Kidney tubule cell (primary cell): ENCODE measurements at regions not wholly inside any gene's neighbourhood (a gene's known extent, or its start where the extent isn't known, plus 50 kb on each side); places are given as distances from the start of the nearest gene placed in this dataset.
"Not testable (repeated sequence)": the region's sequence is repeated elsewhere in the genome, so short reads cannot be mapped to it uniquely, and the experiment has no call there.

Source experiments
- DNase-seq: peaks from one replicate; pipeline ENCODE4 v3.0.0-alpha.2; 2018; ENCODE audit warnings: low spot score

DNA sequence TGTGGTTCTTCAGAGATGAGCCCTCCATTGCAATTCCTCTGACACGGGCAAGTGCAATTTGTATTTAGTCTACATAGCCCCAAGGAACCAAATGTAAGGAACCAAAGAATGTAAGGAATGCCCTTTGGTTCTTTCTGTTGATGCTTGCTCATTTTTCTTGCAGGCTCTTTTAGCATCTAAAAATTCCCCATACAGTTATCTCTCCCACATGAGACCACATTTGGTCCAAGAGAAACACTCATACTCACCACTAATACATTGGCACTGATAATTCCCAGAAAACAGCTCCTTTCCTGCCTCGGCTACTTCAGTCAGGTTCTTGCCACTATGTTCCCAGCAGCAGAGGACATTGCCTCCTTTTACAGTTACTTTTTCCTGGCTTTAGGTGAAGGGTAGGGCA lies 332.6 kb downstream of the AEBP2 start:
- no peak for DNase-seq

GRCh38 chr12:19772776-19773175 lies 333.5 kb downstream of the AEBP2 start:
- no peak for DNase-seq

DNA sequence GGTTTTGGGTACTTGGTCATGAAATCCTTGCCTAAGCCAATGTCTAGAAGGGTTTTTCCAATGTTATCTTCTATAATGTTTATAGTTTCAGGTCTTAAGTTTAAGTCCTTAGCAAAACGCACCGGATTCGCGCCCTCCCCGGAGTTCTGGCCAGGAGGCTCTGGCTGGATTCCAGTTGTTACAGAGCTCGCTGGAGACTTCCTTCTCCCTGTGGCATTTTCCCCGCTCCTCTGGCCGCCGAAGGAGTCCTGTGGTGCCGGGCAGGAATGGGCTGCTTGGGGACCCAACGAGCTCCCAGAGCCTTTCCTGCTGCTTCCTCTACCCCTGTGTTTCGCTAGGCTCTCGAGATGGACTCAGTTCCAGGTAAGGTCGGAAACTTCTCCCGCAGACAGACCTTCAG lies 335.9 kb downstream of the AEBP2 start:
- no peak for DNase-seq

- DNase-seq, result not testable (repeated sequence)
These were observed 336.7 kb downstream of the AEBP2 start for GRCh38 chr12:19775976-19776375.

GRCh38 chr12:19778172-19778571 lies 338.9 kb downstream of the AEBP2 start:
- DNase-seq, result no peak

GRCh38 chr12:19778797-19779196 lies 339.5 kb downstream of the AEBP2 start:
- no peak for DNase-seq

GRCh38 chr12:19779395-19780056 lies 340.2 kb downstream of the AEBP2 start:
- no peak for DNase-seq

- DNase-seq, result no peak
These were observed 341.2 kb downstream of the AEBP2 start for GRCh38 chr12:19780460-19780859.

DNA sequence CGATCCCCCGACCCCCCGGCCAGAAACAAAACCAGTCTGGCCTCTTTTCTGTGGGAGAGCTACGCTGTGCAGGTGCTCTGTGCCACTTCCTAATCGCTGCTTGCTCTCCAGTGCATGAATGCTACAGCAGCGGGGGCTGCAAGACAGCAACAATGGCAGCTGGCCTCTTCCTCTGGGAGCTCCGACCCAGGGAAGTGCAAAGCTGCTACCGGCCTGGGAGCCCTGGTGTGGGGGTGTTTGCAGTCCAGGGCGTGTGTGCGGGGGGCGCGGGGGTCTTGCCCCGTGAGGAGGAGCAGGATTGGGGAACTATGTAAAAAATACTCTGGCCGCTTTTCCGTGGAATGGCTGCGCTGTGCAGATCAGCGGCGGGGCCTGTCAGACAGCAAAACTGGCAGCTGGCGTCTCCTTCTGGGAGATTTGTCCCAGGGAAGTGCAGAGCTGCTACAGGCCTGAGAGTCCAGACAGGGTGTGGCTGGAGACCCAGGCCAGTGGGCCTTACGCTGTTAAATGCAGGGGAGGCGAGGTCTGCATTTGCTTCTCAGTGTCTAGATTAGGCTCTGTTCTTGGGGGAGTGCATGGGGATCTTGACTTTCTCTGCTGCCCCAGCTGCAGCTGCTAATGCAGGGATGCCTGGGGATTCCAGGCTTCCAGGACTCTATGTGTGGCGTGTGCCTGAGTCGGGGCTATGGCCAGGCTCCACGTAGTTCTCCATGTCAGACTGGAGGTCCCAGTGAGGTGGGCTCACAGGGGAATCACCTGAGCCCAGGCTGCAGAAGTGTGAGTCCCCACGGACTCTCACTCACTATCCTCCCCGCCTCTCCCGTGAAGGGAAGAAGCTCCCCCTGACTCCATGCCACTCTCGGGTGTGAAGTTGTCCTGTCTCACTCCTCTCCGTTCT lies 344.5 kb downstream of the AEBP2 start:
- no peak for DNase-seq

DNA sequence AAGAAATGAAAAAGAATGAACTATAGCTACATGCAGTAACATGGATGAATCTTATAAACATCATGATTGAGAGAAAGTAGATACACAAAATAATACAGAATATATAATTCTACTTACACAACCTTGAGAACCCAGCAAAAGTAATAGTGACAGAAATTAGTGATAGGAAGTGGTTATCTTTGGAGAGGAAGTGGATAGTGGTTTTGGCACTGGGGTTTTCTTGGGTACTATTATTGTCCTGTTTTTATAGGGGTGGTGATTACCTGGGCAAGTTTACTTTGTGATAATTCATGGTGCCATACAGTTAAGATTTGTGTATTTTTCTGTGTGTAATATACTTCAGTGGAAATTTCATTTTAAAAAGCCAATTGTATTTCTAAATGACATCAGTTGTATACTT lies 352.7 kb downstream of the AEBP2 start:
- no peak for DNase-seq

DNA sequence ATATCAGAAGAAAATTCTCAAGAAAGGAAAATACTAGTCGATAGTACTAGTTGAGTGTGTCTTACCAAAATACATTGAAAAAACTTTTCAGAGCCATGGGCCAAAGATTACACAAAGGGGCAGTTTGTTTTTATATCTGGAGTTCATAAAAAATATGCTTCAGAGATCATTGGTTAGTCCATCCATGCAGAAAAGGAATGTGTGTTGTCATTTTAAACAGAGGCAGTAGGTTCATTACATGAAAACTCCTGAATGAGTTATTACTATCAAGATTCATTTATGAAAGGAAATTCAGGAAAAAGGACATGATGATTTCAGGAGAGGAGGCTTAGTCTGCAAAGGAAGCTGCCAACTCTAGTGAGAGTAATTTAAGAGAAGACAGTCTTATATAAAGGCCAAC lies 354.8 kb downstream of the AEBP2 start:
- peak; percentile 33 for DNase-seq

DNA sequence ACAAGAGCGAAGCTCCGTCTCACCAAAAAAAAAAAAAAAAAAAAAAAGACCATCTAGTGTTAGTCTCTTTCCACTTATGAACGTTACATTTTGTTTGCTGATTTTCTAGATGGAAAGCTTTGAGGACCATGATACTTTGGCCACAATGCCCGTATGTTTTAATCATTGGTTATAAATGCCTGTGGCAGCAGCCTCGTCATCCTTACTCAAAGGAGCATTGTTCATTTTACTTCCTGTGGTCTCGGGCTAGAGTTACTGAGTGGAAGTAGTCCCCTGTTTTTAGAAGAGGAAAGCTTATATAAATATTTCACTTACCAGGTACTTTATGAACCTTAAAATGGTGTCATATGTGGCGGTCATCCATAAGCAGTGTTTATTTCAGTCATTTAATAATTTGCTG lies 359.9 kb downstream of the AEBP2 start:
- peak; percentile 55 for DNase-seq

- DNase-seq, result peak; percentile 31
These were observed 360.8 kb downstream of the AEBP2 start for GRCh38 chr12:19799895-19800602.

- DNase-seq, result no peak
These were observed 361.6 kb downstream of the AEBP2 start for GRCh38 chr12:19800884-19801283.

GRCh38 chr12:19801941-19802340 lies 362.6 kb downstream of the AEBP2 start:
- no peak for DNase-seq

DNA sequence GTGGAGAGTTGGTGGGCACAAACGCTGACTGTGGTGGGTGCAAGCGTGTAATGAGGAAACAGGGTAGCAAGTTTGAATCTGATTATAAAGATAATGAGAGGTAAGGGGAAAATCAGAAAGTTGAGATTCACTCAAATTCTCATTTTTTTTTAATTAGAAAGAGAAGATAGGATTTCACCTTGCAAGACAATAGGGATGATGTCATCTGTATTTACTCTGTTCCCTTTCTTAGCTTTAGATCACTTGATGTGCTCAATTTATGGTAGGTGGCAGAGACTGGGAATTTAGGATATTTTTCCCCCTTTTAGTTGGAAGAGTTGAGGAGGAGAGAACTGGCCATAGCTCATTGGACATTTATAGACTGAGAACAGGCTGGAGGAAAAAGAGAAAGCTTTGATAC lies 363.6 kb downstream of the AEBP2 start:
- no peak for DNase-seq

DNA sequence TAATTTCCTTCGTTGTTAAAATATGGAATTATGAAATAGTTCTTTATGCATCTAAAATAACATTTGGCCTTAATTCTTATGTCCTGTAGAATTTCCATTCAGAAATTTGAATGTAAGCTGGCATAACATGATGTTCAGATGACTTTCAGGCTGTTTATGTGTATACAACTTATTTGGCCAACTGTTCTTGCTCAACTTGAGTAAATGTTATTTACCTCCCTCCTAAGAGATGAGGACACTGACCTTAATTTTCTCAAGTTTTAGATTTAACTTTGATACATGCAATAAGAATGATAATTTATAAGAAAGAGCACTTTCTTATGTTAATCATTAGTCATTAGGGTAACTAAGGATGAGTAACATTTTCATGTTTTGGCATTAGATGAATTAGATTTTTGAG lies 365.4 kb downstream of the AEBP2 start:
- DNase-seq, result no peak

DNA sequence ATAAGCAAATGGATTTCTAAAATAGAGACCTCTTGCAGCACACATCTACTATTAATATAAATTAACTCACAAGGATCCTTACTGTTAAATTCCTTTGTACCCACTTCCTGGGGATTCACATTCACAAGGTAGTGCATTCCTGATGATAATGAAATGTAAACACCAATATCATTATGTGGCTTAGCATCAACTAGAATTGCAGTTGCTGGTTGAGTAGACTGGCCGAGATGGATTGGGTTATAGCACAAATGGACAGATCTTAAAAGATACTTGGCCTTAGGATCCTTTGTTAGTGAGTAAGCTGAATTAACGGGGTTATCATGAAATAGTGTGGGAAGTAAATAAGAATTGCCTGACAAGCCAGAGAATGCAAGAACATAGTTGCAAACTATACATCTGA lies 369.1 kb downstream of the AEBP2 start:
- no peak for DNase-seq

DNA sequence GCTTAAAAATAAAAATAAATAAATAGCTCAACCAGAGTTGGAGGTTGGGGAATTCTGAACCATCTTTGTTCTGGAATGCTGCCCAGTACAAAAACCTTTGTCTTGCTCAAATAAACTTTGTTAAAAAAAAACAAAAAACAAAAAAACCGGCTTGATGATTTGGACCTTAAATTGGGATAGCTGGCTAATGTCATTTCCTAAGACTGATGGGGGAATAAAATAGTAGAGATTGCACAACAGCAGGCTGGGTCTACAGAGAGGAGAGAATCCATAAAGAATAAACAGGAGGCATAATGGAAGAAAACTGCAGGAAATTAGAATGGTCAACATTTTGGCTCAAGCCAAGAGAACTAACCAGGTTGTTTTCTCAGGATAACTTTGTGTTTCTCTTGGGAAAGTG lies 370.9 kb downstream of the AEBP2 start:
- no peak for DNase-seq

GRCh38 chr12:19811922-19812321 lies 372.6 kb downstream of the AEBP2 start:
- no peak for DNase-seq

GRCh38 chr12:19819231-19819630 lies 379.9 kb downstream of the AEBP2 start:
- DNase-seq, result no peak

DNA sequence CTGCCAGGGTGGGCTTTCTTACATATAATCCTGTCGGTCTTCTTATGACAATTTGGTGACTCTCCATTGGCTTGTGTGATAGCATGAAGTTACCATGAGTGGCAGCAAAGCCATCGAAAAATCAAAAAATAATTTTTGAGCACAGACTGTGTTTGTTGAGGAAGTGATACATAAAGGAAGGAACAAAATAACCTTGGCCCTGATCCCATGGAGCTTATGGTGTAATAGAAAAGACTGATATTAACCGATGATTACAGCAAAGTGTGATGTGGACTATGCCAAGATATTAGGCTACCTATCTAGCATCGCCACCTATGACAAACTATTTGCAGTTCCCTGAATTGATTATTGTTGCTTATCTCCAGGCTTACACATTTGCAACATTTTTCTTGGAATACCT lies 383.2 kb downstream of the AEBP2 start:
- DNase-seq, result no peak

GRCh38 chr12:19823326-19823725 lies 384.0 kb downstream of the AEBP2 start:
- DNase-seq, result not testable (repeated sequence)
